Hepatocyte (in vitro differentiated cells): ENCODE measurements at regions not wholly inside any gene's neighbourhood (a gene's known extent, or its start where the extent isn't known, plus 50 kb on each side); places are given as distances from the start of the nearest gene placed in this dataset.
"Not testable (repeated sequence)": the region's sequence is repeated elsewhere in the genome, so short reads cannot be mapped to it uniquely, and the experiment has no call there.

ENCODE experiments used
- DNase-seq: peaks from one replicate; pipeline ENCODE4 v3.0.0-alpha.2; 2016; ENCODE audit warnings: low spot score
- H2AFZ ChIP-seq: fragments of 200-600 bp; sonication (generic); 2 replicates; pipeline ENCODE4 v1.6.0; 2016; ENCODE audit warnings: antibody characterized with exemption, mild to moderate bottlenecking
- H3K27ac ChIP-seq: fragments of 200-600 bp; sonication (generic); 2 replicates; pipeline ENCODE4 v1.5.1; 2016; ENCODE audit warnings: mild to moderate bottlenecking
- H3K27me3 ChIP-seq: fragments of 200-600 bp; sonication (generic); 2 replicates; pipeline ENCODE4 v1.6.1; 2016
- H3K36me3 ChIP-seq: fragments of 200-600 bp; sonication (generic); replicated peaks from 2 replicates; pipeline ENCODE4 v1.5.1; 2016; ENCODE audit warnings: low read depth; ENCODE audit not compliant: insufficient read depth
- H3K4me1 ChIP-seq: fragments of 200-600 bp; sonication (generic); 2 replicates; pipeline ENCODE4 v1.5.1; 2016; ENCODE audit warnings: mild to moderate bottlenecking, moderate library complexity; ENCODE audit not compliant: insufficient read depth
- H3K4me2 ChIP-seq: fragments of 200-600 bp; sonication (generic); 2 replicates; pipeline ENCODE4 v1.6.0; 2016
- H3K4me3 ChIP-seq: fragments of 200-600 bp; sonication (generic); 2 replicates; pipeline ENCODE4 v1.5.1; 2016; ENCODE audit warnings: mild to moderate bottlenecking
- H3K79me2 ChIP-seq: fragments of 200-600 bp; sonication (generic); 2 replicates; pipeline ENCODE4 v1.6.0; 2017; ENCODE audit warnings: mild to moderate bottlenecking
- H3K9me2 ChIP-seq: fragments of 200-600 bp; sonication (generic); replicated peaks from 2 replicates; pipeline ENCODE4 v1.6.0; 2017; ENCODE audit warnings: mild to moderate bottlenecking; ENCODE audit not compliant: insufficient read depth
- H3K9me3 ChIP-seq: fragments of 200-600 bp; sonication (generic); 2 replicates; pipeline ENCODE4 v1.5.1; 2016; ENCODE audit warnings: low read depth, mild to moderate bottlenecking
- H4K20me1 ChIP-seq: fragments of 200-600 bp; sonication (generic); 2 replicates; pipeline ENCODE4 v1.6.0; 2016; ENCODE audit warnings: mild to moderate bottlenecking; ENCODE audit not compliant: insufficient read depth, poor library complexity, severe bottlenecking
- CTCF ChIP-seq: fragments of 200-600 bp; sonication (generic); IDR thresholded peaks from 2 replicates; pipeline ENCODE4 v1.5.1; 2016; ENCODE audit warnings: antibody characterized with exemption, mild to moderate bottlenecking; ENCODE audit not compliant: poor library complexity
- EZH2 ChIP-seq: fragments of 200-600 bp; sonication (generic); IDR thresholded peaks from 2 replicates; pipeline ENCODE4 v1.6.1; 2016; ENCODE audit warnings: antibody characterized with exemption, mild to moderate bottlenecking, borderline replicate concordance
- EZH2phosphoT487 ChIP-seq: fragments of 200-600 bp; sonication (generic); IDR thresholded peaks from one replicate; pipeline ENCODE4 v1.6.1; 2018; ENCODE audit warnings: antibody characterized with exemption, mild to moderate bottlenecking, low read depth, moderate library complexity; ENCODE audit not compliant: unreplicated experiment, severe bottlenecking
- WGBS: methylation state at CpG from one replicate; pipeline ENCODE4 v1.1.6; 2016; ENCODE audit warnings: low lambda C conversion rate; ENCODE audit errors: missing lambda C conversion rate; 5-methylcytosine and 5-hydroxymethylcytosine counted together

GRCh38 chr11:126146454-126147192 is 64.8 kb downstream of the RPUSD4 start:
- H3K79me2 ChIP-seq: no peaks in the 10 kb centered on the region
- H3K27me3 ChIP-seq: no peaks in the 10 kb centered on the region
- H4K20me1 ChIP-seq: no peaks in the 10 kb centered on the region
- WGBS: 40% methylated on average over 14 of the region's 23 CpGs
- H3K9me3 ChIP-seq: no peaks in the 10 kb centered on the region
- TF ChIP-seq EZH2phosphoT487 (no peak), EZH2 (no peak), CTCF (no peak)
- no peak overlapping the region for H3K4me3 ChIP-seq
- H2AFZ ChIP-seq: peak overlapping the region; percentile 49
- H3K9me2 ChIP-seq: no peaks in the 10 kb centered on the region
- H3K36me3 ChIP-seq: no peaks in the 10 kb centered on the region
- peak overlapping the region; percentile 52 for H3K4me2 ChIP-seq
- H3K27ac ChIP-seq: peak overlapping the region; percentile 78
- H3K4me1 ChIP-seq: peaks cover 28% of the 10 kb centered on the region
- no peak for DNase-seq

- no peaks in the 10 kb centered on the region for H3K79me2 ChIP-seq
- TF ChIP-seq EZH2 (no peak), CTCF (no peak), EZH2phosphoT487 (no peak)
- DNase-seq: no peak
- H3K4me2 ChIP-seq: no peak overlapping the region
- H3K27me3 ChIP-seq: no peaks in the 10 kb centered on the region
- H3K4me1 ChIP-seq: peaks cover 33% of the 10 kb centered on the region
- no peaks in the 10 kb centered on the region for H4K20me1 ChIP-seq
- H2AFZ ChIP-seq: no peak overlapping the region
- H3K9me3 ChIP-seq: no peaks in the 10 kb centered on the region
- no peaks in the 10 kb centered on the region for H3K9me2 ChIP-seq
- peak overlapping the region; percentile 78 for H3K27ac ChIP-seq
- H3K36me3 ChIP-seq: no peaks in the 10 kb centered on the region
- WGBS: 76% methylated on average over 8 of the region's 9 CpGs
- no peak overlapping the region for H3K4me3 ChIP-seq
Measured at GRCh38 chr11:126145954-126146353, 65.5 kb downstream of the RPUSD4 start.

GRCh38 chr11:126143491-126143890 is 68.0 kb downstream of the RPUSD4 start:
- H3K9me3 ChIP-seq, H3K27me3 ChIP-seq, DNase-seq, H3K27ac ChIP-seq, H3K4me3 ChIP-seq, H2AFZ ChIP-seq, H4K20me1 ChIP-seq, H3K4me2 ChIP-seq, H3K9me2 ChIP-seq, H3K36me3 ChIP-seq, H3K79me2 ChIP-seq: not testable (repeated sequence)
- H3K4me1 ChIP-seq: peaks cover 55% of the 10 kb centered on the region
- 85% methylated on average over 2 of the region's 2 CpGs for WGBS

GRCh38 chr11:126140926-126141280 is 70.5 kb downstream of the RPUSD4 start:
- 43% methylated on average over 7 of the region's 7 CpGs for WGBS
- H3K9me3 ChIP-seq: no peaks in the 10 kb centered on the region
- no peaks in the 10 kb centered on the region for H3K9me2 ChIP-seq
- DNase-seq: peak; percentile 68
- TF ChIP-seq EZH2phosphoT487: no peak
- TF ChIP-seq EZH2: no peak
- TF ChIP-seq CTCF: no peak
- H3K27ac ChIP-seq: peak overlapping the region; percentile 39
- H3K4me1 ChIP-seq: peaks cover 54% of the 10 kb centered on the region
- H3K36me3 ChIP-seq: no peaks in the 10 kb centered on the region
- no peaks in the 10 kb centered on the region for H3K27me3 ChIP-seq
- no peaks in the 10 kb centered on the region for H3K79me2 ChIP-seq
- peak overlapping the region; percentile 63 for H3K4me2 ChIP-seq
- H4K20me1 ChIP-seq: no peaks in the 10 kb centered on the region
- no peak overlapping the region for H3K4me3 ChIP-seq
- no peak overlapping the region for H2AFZ ChIP-seq
